ENCODE measurements at regions not wholly inside any gene's neighbourhood (a gene's known extent, or its start where the extent isn't known, plus 50 kb on each side); places are given as distances from the start of the nearest gene placed in this dataset.
"Not testable (repeated sequence)": the region's sequence is repeated elsewhere in the genome, so short reads cannot be mapped to it uniquely, and the experiment has no call there.

- TF ChIP-seq GATA2 (IDR thresholded peaks at IDR 0.05; ENCODE audit: insufficient read depth, insufficient read length, low read depth, low read length); CTCF (IDR thresholded peaks at IDR 0.05; ENCODE audit: extremely low read depth in 1 of 2, insufficient read depth in 1 of 2, low read depth in 1 of 2, low read length in 2 of 2); EZH2 (IDR thresholded peaks at IDR 0.05; ENCODE audit: borderline replicate concordance, low read depth, low read length, severe bottlenecking); POLR2AphosphoS5 (IDR thresholded peaks at IDR 0.05; ENCODE audit: insufficient read depth, low read depth, low read length); POLR2A (IDR thresholded peaks at IDR 0.05; ENCODE audit: low read depth, low read length); MAX (IDR thresholded peaks at IDR 0.05; ENCODE audit: insufficient read depth, insufficient read length): not testable (repeated sequence)
These were observed 69.2 kb upstream of the GALNT7 start for GRCh38 chr4:173099447-173099846.
